CD1c-positive myeloid dendritic cell (primary cell): ENCODE measurements at regions not wholly inside any gene's neighbourhood (a gene's known extent, or its start where the extent isn't known, plus 50 kb on each side); places are given as distances from the start of the nearest gene placed in this dataset.

Experiments
- DNase-seq: peaks from one replicate; pipeline ENCODE4 v3.0.0-alpha.2; 2016; ENCODE audit errors: extremely low spot score

DNA sequence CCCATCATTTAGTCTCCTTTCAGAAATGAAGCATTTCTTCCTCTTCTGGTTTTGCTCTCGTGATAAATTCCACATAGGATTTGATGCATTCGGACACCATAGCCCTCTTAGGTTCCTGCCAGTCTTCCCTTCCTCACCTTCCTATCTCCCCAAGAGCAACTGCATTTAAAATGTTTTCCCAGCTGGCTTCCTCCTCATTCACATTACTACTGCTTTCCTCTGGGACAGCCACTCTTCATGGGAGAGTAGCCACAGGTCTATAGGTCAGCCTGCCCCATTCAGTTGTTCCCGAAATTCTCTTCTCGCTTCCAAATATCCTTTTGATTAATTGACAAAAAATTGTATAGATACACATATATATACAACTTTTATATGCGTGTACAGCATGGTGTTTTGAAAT is 214.2 kb upstream of the PDE10A start:
- DNase-seq = no peak

DNA sequence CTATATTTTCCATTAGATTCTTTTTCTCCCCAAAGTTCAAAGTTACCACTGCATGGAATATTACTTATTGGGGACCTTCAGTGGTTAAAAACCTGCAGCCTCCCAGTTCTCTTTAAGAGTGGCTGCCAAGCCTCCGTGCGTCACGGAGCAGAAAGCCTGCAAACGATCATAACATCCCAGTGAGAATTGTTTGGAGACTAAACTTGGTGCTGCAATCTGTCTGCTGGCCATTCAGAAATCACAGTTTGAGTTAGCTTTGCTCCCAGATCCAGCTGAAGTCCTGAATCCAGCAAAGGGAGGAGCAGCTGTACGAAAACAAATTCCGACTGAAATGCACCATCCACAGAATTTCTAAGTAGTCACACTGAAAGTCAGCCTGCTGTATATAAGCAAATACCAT is 213.5 kb upstream of the PDE10A start:
- no peak for DNase-seq

DNA sequence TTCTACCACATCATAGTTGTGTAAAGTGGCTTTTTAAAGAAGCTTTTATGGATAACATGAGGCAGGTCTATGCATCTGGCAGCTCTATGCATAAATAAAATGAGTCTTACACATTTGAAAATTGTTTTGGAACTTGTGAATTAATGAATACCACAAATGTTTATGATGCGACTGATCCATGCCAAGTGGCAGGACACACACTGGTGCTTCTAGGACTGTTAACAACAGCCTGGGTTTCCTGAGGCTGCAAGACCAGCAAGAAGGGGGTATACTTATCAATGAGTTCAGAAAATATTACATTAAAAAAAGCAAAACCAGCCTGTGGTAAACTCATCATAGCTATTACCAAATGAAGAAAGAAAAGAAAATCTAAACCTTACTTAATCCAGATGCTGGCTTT is 212.9 kb upstream of the PDE10A start:
- DNase-seq = no peak

DNA sequence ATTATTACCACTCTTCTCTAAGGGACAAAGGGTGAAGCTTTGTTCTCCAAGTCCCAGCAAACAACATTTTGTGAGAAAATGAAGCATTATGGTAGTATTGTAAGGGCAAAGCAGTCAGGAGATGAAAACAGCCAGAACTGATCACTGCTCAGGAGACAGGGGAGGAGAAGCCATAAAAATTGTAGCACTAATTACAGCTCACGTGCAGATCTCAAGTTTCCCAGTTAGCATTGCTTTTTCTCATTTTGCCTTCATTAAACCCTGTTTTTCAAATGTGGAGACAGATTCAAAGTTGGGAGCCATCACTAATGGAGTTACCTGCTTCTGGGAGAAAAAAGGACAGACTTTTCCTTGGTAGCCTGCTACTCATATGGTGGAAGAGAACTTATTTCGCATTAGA is 210.9 kb upstream of the PDE10A start:
- no peak for DNase-seq

DNA sequence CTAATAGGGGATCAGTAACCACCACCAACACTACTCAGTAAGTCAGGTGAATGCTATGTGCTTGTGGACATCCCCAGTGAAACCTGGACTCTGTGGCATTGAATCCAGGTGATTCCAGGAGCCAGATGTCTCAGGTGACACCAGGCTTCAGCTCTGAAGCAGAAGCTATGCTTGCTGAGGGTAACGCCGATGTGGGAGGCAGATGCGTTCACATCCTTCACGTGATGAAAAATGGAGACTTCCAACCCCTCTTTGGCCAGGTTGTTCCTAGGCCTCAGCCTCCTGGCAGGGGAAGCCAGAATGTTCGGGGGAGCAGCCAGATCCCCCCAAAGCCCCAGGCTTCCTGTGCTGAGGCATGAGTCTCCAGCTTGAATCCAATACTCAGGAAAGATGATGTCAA is 209.8 kb upstream of the PDE10A start:
- DNase-seq = no peak

DNA sequence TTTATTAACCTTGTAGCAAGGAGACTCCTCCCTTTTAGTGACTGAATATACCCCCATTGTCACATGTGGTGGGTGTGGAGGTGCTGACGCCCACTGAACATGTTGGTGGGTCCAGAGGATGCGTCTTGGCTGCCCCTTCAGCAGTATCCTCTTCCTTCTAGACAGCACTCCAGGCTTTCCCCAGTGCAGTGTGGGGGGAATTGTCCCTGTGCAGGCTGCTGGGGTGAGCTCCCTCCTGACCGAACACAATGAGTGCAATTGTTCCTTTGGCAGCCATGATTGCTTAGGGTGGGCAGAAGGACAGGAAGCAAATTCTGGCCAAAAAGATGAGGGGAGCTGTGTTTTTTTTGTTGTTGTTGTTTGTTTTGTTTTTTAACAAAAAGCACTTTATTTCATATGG is 209.3 kb upstream of the PDE10A start:
- DNase-seq = no peak

DNA sequence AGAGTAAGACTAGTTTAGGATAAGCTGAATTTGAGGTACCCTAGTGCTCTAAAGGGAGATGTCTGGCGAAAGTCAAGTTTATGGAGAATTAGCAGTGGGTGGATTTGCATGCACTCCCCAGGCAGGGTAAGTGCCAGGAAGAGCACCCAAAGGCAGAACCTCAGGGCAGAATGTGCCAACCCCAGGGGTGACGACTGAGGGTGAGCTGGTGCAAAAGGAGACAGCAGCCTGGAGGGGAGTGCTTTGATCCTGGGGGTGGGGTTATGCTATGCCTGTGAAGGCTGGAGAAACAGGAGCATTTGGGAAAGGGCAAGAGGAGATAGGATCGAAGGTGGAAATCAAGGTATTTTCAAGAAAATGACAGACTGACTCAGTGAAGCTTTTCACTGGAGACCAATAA is 208.5 kb upstream of the PDE10A start:
- DNase-seq = no peak

DNA sequence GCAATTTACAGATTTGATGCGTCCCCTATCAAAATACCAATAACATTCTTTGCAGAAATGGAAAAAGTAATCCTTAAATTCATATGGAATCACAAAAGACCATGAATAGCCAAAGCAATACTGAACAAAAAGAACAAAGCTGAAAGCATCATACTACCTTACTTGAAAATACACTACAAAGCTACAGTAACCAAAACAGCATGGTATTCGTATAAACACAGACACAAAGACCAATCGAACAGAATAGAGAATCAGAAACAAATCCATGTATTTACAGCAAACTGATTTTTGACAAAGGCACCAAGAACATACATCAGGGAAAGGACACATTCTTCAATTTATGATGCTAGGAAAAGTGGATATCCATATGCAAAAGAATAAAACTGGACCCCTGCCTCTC is 206.5 kb upstream of the PDE10A start:
- no peak for DNase-seq

DNA sequence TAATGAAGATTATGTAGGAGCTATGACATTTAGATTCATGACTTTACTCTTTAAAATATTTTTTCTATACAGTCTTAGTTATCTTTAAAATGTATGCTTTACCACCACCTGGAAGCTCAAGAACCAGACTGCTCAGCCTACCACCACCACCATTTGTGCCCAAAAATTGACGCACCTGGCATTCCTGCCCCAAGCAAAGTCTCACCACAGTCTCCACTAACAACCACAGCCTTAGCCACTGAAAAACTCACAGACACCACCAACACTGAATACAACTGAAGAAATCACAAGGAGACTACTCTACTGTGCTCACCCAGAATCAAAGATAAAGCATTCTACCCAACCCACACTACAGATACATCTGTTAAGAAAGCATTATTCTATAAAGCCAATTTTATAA is 201.9 kb upstream of the PDE10A start:
- DNase-seq = no peak

DNA sequence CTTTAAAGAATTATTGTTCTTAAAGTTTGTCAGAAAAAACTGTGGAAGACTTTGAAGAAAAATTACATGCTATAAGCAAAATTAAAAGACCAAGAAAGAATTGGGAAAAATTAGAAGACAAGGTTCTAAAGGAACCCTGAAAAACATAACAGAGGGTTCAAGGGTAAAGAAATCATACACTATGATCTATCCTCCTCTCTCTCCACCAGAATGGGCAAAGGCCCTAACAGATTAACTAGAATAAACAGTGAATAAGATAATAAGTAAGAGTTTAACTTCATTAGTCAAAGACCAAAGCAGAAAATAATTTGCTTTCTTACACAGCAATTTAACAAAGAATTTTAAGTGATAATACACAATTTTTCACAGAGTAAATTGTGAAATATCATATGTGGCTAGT is 201.2 kb upstream of the PDE10A start:
- DNase-seq = no peak

DNA sequence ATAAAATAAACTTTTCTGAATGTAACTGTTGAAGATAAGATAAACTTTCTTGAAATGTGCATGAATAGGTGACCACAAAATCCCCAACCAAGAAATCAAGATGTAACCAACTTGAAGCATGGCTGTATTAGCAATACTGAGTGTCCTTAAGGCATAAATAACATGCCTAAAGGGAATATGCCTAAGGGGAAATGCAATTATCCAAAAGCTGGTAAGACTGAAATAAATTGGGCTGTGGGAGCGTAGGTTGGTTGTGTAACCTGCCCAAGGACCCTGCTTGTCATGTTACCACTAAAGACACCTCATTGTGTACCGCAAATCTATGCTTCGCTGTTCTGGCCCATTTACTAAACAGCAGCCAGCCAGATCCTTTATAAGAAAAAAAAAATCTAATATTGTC is 200.8 kb upstream of the PDE10A start:
- no peak for DNase-seq

DNA sequence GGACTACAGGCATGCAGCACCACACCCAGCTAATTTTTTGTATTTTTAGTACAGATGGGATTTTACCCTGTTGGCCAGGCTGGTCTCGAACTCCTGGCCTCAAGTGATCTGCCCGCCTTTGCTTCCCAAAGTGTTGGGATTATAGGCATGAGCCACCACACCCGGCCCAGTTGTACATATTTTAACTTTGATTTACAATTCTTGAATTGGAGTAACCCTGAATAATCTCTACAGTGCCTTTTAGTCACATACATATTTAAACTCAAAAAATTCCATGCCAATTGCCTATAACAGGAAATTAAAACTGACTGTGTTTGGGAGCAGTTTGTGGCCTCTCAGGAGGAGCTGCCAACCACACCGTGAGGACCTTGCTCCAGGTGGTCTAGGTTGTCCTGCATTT is 199.8 kb upstream of the PDE10A start:
- DNase-seq = no peak

DNA sequence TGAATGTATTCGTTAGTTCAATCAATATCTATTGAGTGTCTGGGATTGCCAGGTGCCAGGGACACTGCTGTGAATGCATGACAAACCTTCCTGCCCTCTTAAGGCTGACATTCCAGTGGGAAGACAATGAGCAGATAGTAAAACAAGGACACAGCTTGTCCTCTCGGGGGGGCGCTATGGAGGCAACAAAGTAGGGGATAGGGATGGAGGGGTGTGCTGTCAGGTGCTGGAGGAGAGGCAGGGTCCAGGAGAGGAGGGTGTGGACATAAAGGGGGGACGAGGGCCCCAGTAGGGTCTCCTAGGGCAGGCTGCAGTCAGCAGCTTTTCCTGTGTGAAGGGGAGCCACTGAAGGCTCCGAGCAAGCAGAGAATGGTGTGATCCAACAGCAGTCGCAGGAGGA is 198.2 kb upstream of the PDE10A start:
- no peak for DNase-seq

DNA sequence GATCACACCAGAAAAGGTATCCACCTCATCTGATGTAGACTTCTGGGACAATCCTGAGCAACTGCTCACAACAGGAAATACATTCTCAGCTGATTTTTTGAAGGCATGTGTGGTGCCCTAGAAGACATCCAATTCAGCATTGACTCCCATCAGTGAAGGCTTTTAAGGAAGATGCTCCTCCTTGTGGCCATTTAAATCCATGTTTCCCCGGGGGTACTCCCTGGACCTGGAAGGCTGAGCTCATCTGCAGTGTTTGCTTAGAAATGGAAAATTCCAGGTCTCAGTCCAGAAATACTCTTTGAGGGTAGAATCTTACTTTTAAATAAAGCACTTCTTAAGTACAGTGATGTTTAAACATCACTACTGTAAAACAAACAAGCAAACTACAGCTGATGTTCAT is 195.5 kb upstream of the PDE10A start:
- no peak for DNase-seq

DNA sequence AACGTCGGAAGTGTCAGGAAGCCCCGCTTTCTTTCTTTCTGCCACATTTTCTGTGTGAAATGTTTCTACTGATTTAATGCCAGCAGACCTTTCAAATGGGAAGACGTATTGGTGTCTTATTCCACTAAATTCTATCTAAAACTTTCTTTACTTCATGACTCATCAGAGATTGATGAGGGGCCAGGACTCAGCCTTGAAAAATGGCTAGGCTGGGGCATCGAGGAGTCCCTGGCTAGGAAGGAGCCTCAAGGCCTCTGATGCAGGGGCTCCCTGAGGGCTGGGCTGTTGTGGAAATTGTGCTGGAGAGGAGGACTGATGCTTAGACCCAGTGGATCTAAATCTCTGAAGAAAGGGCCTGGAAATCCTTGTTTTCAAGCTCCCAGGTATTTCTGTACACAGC is 192.8 kb upstream of the PDE10A start:
- DNase-seq = no peak

DNA sequence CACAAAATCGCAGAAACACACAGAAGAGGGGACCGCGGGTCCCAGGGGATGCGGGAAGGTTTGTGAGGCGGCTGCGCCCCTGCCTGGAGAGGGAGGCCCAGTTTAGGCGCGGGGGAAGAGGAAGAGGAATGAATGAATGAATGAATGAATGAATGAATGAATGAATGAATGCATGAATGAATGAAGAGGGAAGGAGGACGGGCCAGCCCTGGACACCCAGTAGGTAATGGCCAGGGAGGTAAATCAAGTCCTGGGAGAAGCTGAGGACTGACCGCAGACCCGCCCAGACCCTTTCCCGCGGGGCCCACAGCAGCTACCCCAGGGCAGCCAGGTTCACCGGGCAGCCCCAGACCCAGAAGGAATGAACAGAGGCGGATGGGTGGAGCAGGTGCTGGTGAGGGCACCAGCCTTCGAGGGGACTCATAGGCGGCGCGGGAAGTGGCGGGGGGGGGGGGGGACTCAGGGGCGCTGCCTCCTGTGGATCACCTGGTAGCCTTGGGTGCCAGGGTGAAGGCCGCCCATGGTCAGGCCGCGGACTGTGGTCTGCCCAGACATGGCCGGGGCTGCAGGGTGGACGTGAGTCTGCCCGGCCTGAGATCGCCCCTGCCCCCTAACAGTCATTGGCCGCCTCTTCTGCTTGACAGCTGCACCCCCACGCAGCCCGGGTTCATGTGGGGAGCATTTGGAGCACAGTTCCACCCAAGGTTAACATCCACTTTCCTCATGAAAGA is 192.0 kb upstream of the PDE10A start:
- DNase-seq = no peak

DNA sequence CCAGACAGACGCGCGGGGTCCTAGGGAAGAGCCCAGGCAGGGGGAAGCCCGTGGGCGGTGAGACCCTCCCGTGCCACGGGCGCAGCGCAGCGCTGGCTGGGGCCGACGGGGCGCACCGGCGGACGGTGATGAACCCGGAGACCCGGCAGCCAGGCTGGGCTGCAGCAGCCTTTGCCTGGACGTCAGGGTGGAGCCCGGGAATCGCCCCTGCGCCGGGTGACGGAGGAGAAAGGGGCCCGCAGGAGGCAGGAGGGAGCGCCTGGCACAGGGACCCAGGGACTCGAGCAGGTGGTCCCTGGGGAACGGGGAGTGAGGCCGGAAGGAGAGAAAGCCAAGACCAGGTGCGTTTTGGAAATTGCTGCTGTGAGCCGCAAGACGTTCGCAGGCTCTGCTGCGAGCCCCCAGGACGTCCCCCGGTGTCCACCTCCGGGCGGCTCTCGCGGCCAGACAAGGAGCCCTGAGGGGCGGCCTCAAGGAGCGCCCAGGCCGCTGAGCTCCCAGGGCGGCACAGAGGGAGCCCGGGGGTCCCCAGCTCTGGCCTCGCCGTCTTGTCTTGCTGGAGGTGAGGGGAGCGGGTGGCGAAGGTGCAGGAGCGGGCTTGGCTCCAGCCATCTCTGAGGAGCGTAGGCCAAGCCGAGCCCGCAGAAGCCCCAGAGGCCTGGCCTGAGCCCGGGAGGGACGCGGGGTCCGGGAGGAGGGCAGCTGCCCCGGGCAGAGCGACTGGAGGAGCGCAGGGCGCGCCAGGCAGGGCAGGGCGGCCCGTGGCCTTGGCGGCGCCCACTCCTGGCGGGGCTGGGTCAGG is 191.2 kb upstream of the PDE10A start:
- DNase-seq = no peak

DNA sequence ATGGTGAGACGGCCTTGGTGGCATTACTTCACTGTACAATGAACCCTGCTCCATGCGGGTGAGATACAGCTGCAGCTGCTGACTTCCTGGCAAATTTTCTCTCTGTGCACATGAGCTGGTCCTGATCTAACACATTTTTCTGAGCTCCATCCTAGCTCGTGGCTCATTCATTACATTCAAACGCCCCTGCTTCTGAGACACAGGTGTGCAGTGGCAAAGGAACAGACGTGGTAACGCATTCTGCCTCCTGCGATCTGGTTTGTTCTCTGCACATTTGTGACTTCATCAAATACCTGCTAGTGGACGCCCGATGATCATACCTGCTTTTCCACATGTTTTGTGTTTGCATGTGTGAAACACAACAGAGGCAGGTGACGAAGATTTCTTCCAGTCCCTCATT is 189.6 kb upstream of the PDE10A start:
- DNase-seq = no peak

DNA sequence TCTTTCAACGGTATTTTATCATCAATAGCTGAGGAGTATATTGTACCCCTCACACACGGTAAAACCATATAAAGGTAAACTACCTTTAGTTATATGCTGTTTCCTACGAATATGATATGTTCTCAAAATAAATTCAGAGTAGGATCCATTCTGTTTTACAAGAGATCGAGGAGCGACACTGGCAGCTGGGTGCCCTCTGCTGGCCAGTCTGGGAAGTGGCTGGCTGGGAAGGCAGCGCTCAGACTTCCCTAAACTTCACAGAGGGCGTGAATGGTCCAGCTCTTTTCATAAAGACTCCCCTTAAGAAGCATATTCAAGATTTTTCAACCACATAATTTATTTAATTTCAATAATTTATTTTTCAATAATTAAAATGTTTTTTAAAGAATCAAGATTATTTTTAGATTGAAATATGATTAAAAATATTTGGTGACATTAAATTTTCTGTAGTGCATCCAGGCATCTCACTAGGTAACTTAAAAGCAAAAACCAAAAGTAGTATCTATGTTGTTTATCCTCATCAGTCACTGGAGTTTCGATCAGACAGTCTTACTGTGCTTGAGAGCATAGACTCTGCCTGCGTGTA is 187.5 kb upstream of the PDE10A start:
- peak; percentile 63 for DNase-seq

DNA sequence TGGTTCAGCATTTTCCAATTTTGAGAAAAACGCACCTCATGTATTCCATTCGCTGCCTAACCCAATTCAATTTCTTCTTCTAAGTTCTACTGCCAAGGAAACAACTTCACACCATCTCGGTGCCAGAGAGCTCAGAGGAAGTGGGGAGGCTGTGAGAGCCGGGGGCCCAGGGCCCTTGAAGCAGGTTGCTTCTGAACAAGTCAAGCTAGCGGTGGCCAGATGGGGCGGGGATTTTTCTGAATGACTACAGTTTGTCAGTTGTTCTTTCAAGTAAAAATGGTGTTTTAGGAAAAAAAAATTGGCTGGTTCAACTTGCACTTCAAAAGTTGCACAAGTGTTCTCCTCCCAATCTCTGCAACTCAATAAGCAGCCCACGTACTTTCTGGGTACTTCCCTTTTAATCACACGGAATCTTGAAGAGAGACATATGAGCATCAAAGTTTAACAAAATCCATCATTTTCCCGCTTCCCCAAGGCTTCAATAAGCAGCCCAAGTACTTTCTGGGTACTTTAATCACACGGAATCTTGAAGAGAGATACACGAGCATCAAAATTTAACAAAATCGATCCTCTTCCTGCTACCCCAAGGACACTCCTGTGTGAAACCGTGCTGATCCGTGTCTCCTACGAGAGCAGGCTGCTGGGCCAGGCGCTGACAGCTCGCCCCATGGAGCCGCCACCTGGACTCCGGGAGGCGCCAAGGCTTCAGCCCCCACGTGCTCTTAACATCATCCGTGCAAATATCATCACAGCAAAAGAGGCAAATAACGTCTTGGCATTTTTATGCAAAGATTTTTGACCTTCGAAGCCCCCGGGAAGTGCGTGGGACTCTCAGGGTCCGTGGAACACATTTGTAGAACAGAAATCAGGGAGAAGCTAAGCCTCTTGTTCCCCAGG is 186.7 kb upstream of the PDE10A start:
- DNase-seq = peak; percentile 39

DNA sequence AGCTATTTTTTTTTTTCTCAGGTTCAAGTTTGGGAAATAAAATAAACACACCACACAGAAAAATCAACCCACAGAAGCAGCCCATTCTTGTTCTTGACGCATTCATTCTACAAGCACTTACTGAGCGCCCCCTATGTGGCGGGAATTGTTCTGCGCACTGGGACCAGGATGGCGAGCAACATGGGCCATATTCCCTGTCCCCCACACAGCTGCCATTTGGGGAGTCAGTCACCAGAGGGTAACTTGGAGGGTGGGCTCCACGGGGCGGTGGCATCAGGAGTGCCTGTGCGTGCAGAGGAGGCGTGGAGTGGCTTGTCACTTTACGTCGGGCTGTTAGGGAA is 185.0 kb upstream of the PDE10A start:
- no peak for DNase-seq

DNA sequence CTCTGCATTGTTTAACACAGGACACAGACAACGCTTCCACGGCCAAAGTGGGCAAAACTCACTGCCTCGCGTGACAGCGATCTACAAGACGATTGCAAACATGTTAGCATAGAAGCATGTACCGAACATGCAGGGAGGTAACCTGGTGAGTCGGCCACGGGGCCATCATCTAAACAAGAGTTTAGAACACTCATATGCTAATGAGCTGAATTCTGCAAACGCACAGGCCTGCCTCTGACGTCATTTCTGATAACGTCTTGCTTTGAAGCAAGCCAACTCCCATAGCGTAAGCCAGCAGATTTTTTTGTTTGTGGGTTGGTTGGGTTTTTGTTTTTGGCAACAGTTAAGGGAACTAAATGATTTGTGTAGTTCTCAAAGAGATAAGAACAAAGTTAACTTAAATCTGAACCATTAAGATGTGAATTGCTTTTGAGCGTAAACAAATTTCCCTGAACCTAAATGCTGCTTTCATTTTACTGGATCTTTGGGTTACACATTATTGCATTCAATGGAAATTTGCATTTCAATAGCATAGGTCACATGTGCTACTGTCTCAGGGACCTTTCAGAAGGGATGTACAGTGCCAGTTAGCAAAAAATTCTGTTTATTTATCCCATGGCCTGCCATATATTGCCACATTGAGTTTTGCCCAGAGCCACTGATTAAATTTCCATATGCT is 184.5 kb upstream of the PDE10A start:
- no peak for DNase-seq
